H1 (cell line): ENCODE measurements at regions not wholly inside any gene's neighbourhood (a gene's known extent, or its start where the extent isn't known, plus 50 kb on each side); places are given as distances from the start of the nearest gene placed in this dataset.

ENCODE experiments used
- CTCF ChIA-PET: fragments of 300-600 bp; sonication (Branson Sonifier 250); formaldehyde crosslinking; loops from one replicate; lab custom pipeline; 2021; ENCODE audit not compliant: partially characterized antibody; lab: Charles Lee
- POLR2A ChIA-PET: fragments of 300-600 bp; sonication (Branson Sonifier 250); formaldehyde crosslinking; loops from one replicate; lab custom pipeline; 2021; ENCODE audit warnings: inconsistent platforms; ENCODE audit not compliant: partially characterized antibody; lab: Charles Lee
- DNase-seq, 2 experiments: peaks; one replicate each; pipeline versions ENCODE4 v3.0.0 to v3.0.0-alpha.2; 2010 to 2022; ENCODE audit warnings: low spot score in 2 of 2, low read depth in 1 of 2, mixed read lengths in 1 of 2
- FAIRE-seq: peaks from 2 replicates; lab custom pipeline; 2011; peaks lifted over from hg19 to GRCh38; lab: Jason Lieb, UNC
- H2AFZ ChIP-seq: 2 replicates; pipeline ENCODE4 v1.8.1; 2012; ENCODE audit warnings: low read length, inconsistent platforms
- H2AK5ac ChIP-seq: 2 replicates; pipeline ENCODE4 v1.6.1; 2013; ENCODE audit warnings: low read depth, low read length
- H2BK120ac ChIP-seq: replicated peaks from 2 replicates; pipeline ENCODE3; 2013; ENCODE audit warnings: low read depth, low read length, inconsistent platforms
- H2BK12ac ChIP-seq: 2 replicates; pipeline ENCODE4 v1.6.1; 2013; ENCODE audit warnings: low read depth, low read length
- H2BK15ac ChIP-seq: 2 replicates; pipeline ENCODE4 v1.6.1; 2013; ENCODE audit warnings: low read length
- H2BK20ac ChIP-seq: 2 replicates; pipeline ENCODE4 v1.6.1; 2013; ENCODE audit warnings: low read length
- H2BK5ac ChIP-seq: 2 replicates; pipeline ENCODE4 v1.6.1; 2013; ENCODE audit warnings: low read depth, low read length
- H3K14ac ChIP-seq: 2 replicates; pipeline ENCODE4 v1.6.1; 2013; ENCODE audit warnings: inconsistent platforms; ENCODE audit not compliant: insufficient read length
- H3K18ac ChIP-seq: 2 replicates; pipeline ENCODE4 v1.6.1; 2013; ENCODE audit warnings: low read length; ENCODE audit errors: extremely low read depth
- H3K23ac ChIP-seq: 2 replicates; pipeline ENCODE4 v1.6.1; 2013; ENCODE audit warnings: inconsistent platforms; ENCODE audit not compliant: insufficient read length
- H3K23me2 ChIP-seq: 2 replicates; pipeline ENCODE4 v1.6.1; 2013; ENCODE audit warnings: low read depth, low read length
- H3K27ac ChIP-seq: 2 replicates; pipeline ENCODE4 v1.6.1; 2011; ENCODE audit warnings: low read depth, low read length, inconsistent platforms
- H3K27me3 ChIP-seq, 4 experiments: replicated peaks in 1 of 4; 1 replicate in 1 of 4; 2 replicates in 3 of 4; pipeline versions ENCODE4 v1.6.1 to v1.8.1; 2011 to 2013; ENCODE audit warnings: low read length in 3 of 4, mild to moderate bottlenecking in 3 of 4, inconsistent platforms in 2 of 4, mixed read lengths in 2 of 4, moderate library complexity in 1 of 4; ENCODE audit not compliant: control insufficient read depth in 3 of 4, insufficient read depth in 3 of 4; ENCODE audit errors: extremely low read depth in 1 of 4
- H3K36me3 ChIP-seq, 4 experiments: 2 replicates each; pipeline versions ENCODE4 v1.6.1 to v1.8.1; 2011 to 2013; ENCODE audit warnings: mild to moderate bottlenecking in 4 of 4, low read length in 3 of 4, moderate library complexity in 2 of 4, control low read depth in 1 of 4, inconsistent platforms in 1 of 4; ENCODE audit not compliant: insufficient read depth in 4 of 4, control insufficient read depth in 2 of 4
- H3K4ac ChIP-seq: replicated peaks from 2 replicates; pipeline ENCODE3; 2013; ENCODE audit warnings: low read length, low read depth, mixed read lengths, inconsistent platforms; ENCODE audit not compliant: insufficient read length
- H3K4me1 ChIP-seq, 4 experiments: replicated peaks in 1 of 4; 1 replicate in 1 of 4; 2 replicates in 3 of 4; pipeline versions ENCODE4 v1.6.1 to v1.8.1; 2011 to 2013; ENCODE audit warnings: low read length in 3 of 4, inconsistent platforms in 2 of 4, mixed read lengths in 1 of 4; ENCODE audit not compliant: insufficient read depth in 4 of 4, control insufficient read depth in 3 of 4
- H3K4me2 ChIP-seq, 2 experiments: 2 replicates each; pipeline versions ENCODE4 v1.6.1 to v1.8.1; 2011 to 2013; ENCODE audit warnings: low read depth in 2 of 2, low read length in 2 of 2, control low read depth in 1 of 2, inconsistent platforms in 1 of 2, mild to moderate bottlenecking in 1 of 2; ENCODE audit not compliant: insufficient read depth in 1 of 2
- H3K4me3 ChIP-seq, 4 experiments: fragments of 200-600, 300-600 bp in 1 of 4; sonication (generic), shearing (Covaris generic), sonication (Bioruptor Twin) in 1 of 4; 2 replicates each; pipeline versions ENCODE4 v1.5.1 to v1.8.1; 2011 to 2016; ENCODE audit warnings: low read length in 4 of 4, low read depth in 3 of 4, control low read depth in 2 of 4, inconsistent platforms in 2 of 4, mild to moderate bottlenecking in 2 of 4, mixed read lengths in 1 of 4, moderate library complexity in 1 of 4; ENCODE audit not compliant: insufficient read depth in 2 of 4; ENCODE audit errors: extremely low read depth in 1 of 4
- H3K56ac ChIP-seq: replicated peaks from 2 replicates; pipeline ENCODE3; 2013; ENCODE audit warnings: low read depth, mild to moderate bottlenecking, mixed read lengths, low read length, inconsistent platforms; ENCODE audit not compliant: insufficient read length
- H3K79me1 ChIP-seq: 2 replicates; pipeline ENCODE4 v1.6.1; 2013; ENCODE audit warnings: low read depth, low read length, control low read depth
- H3K79me2 ChIP-seq, 2 experiments: 2 replicates each; pipeline versions ENCODE4 v1.6.1 to v1.8.1; 2012 to 2013; ENCODE audit warnings: low read length in 2 of 2, mild to moderate bottlenecking in 2 of 2, inconsistent platforms in 1 of 2; ENCODE audit not compliant: insufficient read depth in 2 of 2, control insufficient read depth in 1 of 2
- H3K9ac ChIP-seq, 4 experiments: replicated peaks in 1 of 4; 1 replicate in 1 of 4; 2 replicates in 3 of 4; pipeline versions ENCODE4 v1.6.1 to v1.8.1; 2011 to 2013; ENCODE audit warnings: low read depth in 3 of 4, low read length in 3 of 4, control low read depth in 2 of 4, mild to moderate bottlenecking in 2 of 4, moderate library complexity in 2 of 4, inconsistent platforms in 1 of 4; ENCODE audit errors: extremely low read depth in 1 of 4
- H3K9me3 ChIP-seq, 2 experiments: 2 replicates each; pipeline versions ENCODE4 v1.6.1 to v1.8.1; 2012 to 2013; ENCODE audit warnings: mild to moderate bottlenecking in 2 of 2, moderate library complexity in 2 of 2, control low read depth in 1 of 2, inconsistent platforms in 1 of 2, low read depth in 1 of 2, low read length in 1 of 2, mixed read lengths in 1 of 2; ENCODE audit not compliant: insufficient read depth in 2 of 2
- H4K20me1 ChIP-seq, 2 experiments: replicated peaks in 1 of 2; 2 replicates each; pipeline versions ENCODE3 to v1.8.1; 2011 to 2013; ENCODE audit warnings: inconsistent platforms in 2 of 2, low read length in 2 of 2, mild to moderate bottlenecking in 1 of 2; ENCODE audit not compliant: insufficient read depth in 2 of 2, control insufficient read depth in 1 of 2
- H4K5ac ChIP-seq: 2 replicates; pipeline ENCODE4 v1.6.1; 2013; ENCODE audit warnings: low read length, low read depth, mixed read lengths, inconsistent platforms; ENCODE audit not compliant: insufficient read length
- H4K8ac ChIP-seq: 2 replicates; pipeline ENCODE4 v1.8.0; 2013; ENCODE audit warnings: mild to moderate bottlenecking, moderate library complexity, low read length, inconsistent platforms; ENCODE audit not compliant: insufficient read depth; ENCODE audit errors: extremely low read depth
- H4K91ac ChIP-seq: replicated peaks from 2 replicates; pipeline ENCODE3; 2013; ENCODE audit warnings: low read length, mixed read lengths, inconsistent platforms; ENCODE audit not compliant: insufficient read length
- BCL11A ChIP-seq, 2 experiments: IDR thresholded peaks; one replicate each; pipeline ENCODE4 v1.6.1; 2011; ENCODE audit warnings: low read depth in 2 of 2, low read length in 2 of 2, mild to moderate bottlenecking in 2 of 2
- CTBP2 ChIP-seq: IDR thresholded peaks from 2 replicates; pipeline ENCODE4 v1.7.0; 2011; ENCODE audit warnings: borderline replicate concordance, mild to moderate bottlenecking, moderate library complexity, mixed read lengths, low read length; ENCODE audit not compliant: insufficient read depth, insufficient read length
- GABPA ChIP-seq: IDR thresholded peaks from 2 replicates; pipeline ENCODE4 v1.6.1; 2011; ENCODE audit warnings: mild to moderate bottlenecking, low read length, moderate library complexity, borderline replicate concordance; ENCODE audit not compliant: insufficient read depth
- PHF8 ChIP-seq: fragments of 200-600 bp; sonication (generic); conservative IDR thresholded peaks from 2 replicates; pipeline ENCODE4 v1.7.1; 2012; ENCODE audit warnings: low read depth, mild to moderate bottlenecking, inconsistent platforms, low read length, moderate library complexity
- POU5F1 ChIP-seq: IDR thresholded peaks from 2 replicates; pipeline ENCODE4 v1.6.1; 2011; ENCODE audit warnings: low read depth, mild to moderate bottlenecking, low read length, moderate library complexity
- RBBP5 ChIP-seq: IDR thresholded peaks from 2 replicates; pipeline ENCODE4 v1.7.1; 2012; ENCODE audit warnings: low read depth, mild to moderate bottlenecking, inconsistent platforms, low read length, moderate library complexity, borderline replicate concordance
- SIX5 ChIP-seq: IDR thresholded peaks from 2 replicates; pipeline ENCODE4 v1.6.1; 2011; ENCODE audit warnings: mild to moderate bottlenecking, low read depth, low read length
- SP4 ChIP-seq: IDR thresholded peaks from 2 replicates; pipeline ENCODE4 v1.6.1; 2012; ENCODE audit warnings: low read length, inconsistent platforms
- SUZ12 ChIP-seq: fragments of 200-600 bp; sonication (generic); IDR thresholded peaks from 2 replicates; pipeline ENCODE4 v1.6.1; 2012; ENCODE audit warnings: mild to moderate bottlenecking, inconsistent platforms, low read length, moderate library complexity, mixed read lengths
- WGBS, 2 experiments: shearing (Covaris generic) in 1 of 2; methylation state at CpG; one replicate each; pipeline versions ENCODE4 v1.1.6 to v1.1.7; 2013 to 2015; ENCODE audit warnings: low lambda C conversion rate in 2 of 2, mixed read lengths in 2 of 2, inconsistent platforms in 1 of 2, low coverage in 1 of 2, missing lambda C conversion rate in 1 of 2; ENCODE audit not compliant: insufficient replicate concordance in 2 of 2, insufficient coverage in 1 of 2, insufficient read length in 1 of 2; ENCODE audit errors: extremely low coverage in 1 of 2, missing lambda C conversion rate in 1 of 2; 5-methylcytosine and 5-hydroxymethylcytosine counted together

- no peak overlapping the region for H3K9ac ChIP-seq
- no peaks in the 10 kb centered on the region for H3K23me2 ChIP-seq
- H3K4me3 ChIP-seq: no peak overlapping the region
- no peak for DNase-seq
- 82% methylated on average over 2 of the region's 2 CpGs; no CpG with 5 or more reads in 1 of the 2 experiments for WGBS, 2 experiments
- ChIA-PET CTCF (interaction anchor here (1.1 kb wide), 1 partner anchor 52 kb away, joined by 3 read pairs; no protein-coding TSS in a partner anchor), POLR2A (no interaction called here)
- no peak overlapping the region for H2BK15ac ChIP-seq
- no peak overlapping the region for H2BK20ac ChIP-seq
- H3K4me1 ChIP-seq: peaks cover 0 to 6% (median 5%) of the 10 kb centered on the region in 4 experiments; a peak in 3 of 7 replicates
- H3K14ac ChIP-seq: no peak overlapping the region
- no peaks in the 10 kb centered on the region for H3K79me2 ChIP-seq
- H3K56ac ChIP-seq: no peak overlapping the region
- H2BK120ac ChIP-seq: no peak overlapping the region
- no peak overlapping the region for H3K18ac ChIP-seq
- no peak overlapping the region for H4K91ac ChIP-seq
- H3K4me2 ChIP-seq: no peak overlapping the region
- no peak overlapping the region for H2BK5ac ChIP-seq
- no peak overlapping the region for H2AK5ac ChIP-seq
- H3K36me3 ChIP-seq: no peaks in the 10 kb centered on the region
- no peaks in the 10 kb centered on the region for H4K20me1 ChIP-seq
- TF ChIP-seq BCL11A (IDR thresholded peaks at IDR 0.05; ENCODE audit: low read depth in 2 of 2, low read length in 2 of 2): no peak
- TF ChIP-seq GABPA: no peak
- no peak for TF ChIP-seq PHF8
- no peak for TF ChIP-seq POU5F1
- no peak for TF ChIP-seq SP4
- no peak for TF ChIP-seq SUZ12
- TF ChIP-seq SIX5: no peak
- no peak for TF ChIP-seq CTBP2
- no peak for TF ChIP-seq RBBP5
- no peak overlapping the region for H2BK12ac ChIP-seq
- H3K4ac ChIP-seq: no peak overlapping the region
- H3K9me3 ChIP-seq: peaks cover 0 to 6% of the 10 kb centered on the region in 2 experiments; a peak in 1 of 4 replicates
- no peak overlapping the region for H2AFZ ChIP-seq
- H3K79me1 ChIP-seq: no peaks in the 10 kb centered on the region
- H3K23ac ChIP-seq: no peak overlapping the region
- no peak overlapping the region for H4K5ac ChIP-seq
- H3K27me3 ChIP-seq: no peaks in the 10 kb centered on the region
- FAIRE-seq: no peak
- no peak overlapping the region for H4K8ac ChIP-seq
- H3K27ac ChIP-seq: no peak overlapping the region
These were observed 247.2 kb upstream of the EPHA5 start for GRCh38 chr4:65917486-65917885.
